NCI-H524 (cell line): ENCODE measurements at regions not wholly inside any gene's neighbourhood (a gene's known extent, or its start where the extent isn't known, plus 50 kb on each side); places are given as distances from the start of the nearest gene placed in this dataset.

Source experiments
- DNase-seq, 2 experiments: peaks; one replicate each; lab custom pipeline; 2025; lab: John Stamatoyannopoulos, UW

- DNase-seq, result no peak
These were observed 51.2 kb upstream of the MED4 start for GRCh38 chr13:48146122-48146521.
